Uterus (tissue), 3 donors: ENCODE measurements at regions not wholly inside any gene's neighbourhood (a gene's known extent, or its start where the extent isn't known, plus 50 kb on each side); places are given as distances from the start of the nearest gene placed in this dataset.

Experiments used
- DNase-seq, 2 donors: peaks; one replicate each; pipeline ENCODE4 v3.0.0-alpha.2; 2019 to 2020
- H3K27ac ChIP-seq, 2 donors: fragments of 200-600 bp; sonication (generic); 1 replicate in 1 of 2; 2 replicates in 1 of 2; pipeline ENCODE4 v1.5.1; 2016 to 2018
- H3K27me3 ChIP-seq, 2 donors: fragments of 200-600 bp; sonication (generic); one replicate each; pipeline ENCODE4 v1.5.1; 2018 to 2019; ENCODE audit warnings: control low read depth in 1 of 2
- H3K36me3 ChIP-seq, 2 donors: fragments of 200-600 bp; sonication (generic); one replicate each; pipeline ENCODE4 v1.5.1; 2019; ENCODE audit warnings: control low read depth in 1 of 2
- H3K4me1 ChIP-seq, 2 donors: fragments of 200-600 bp; sonication (generic); one replicate each; pipeline ENCODE4 v1.5.1; 2018 to 2019; ENCODE audit warnings: control low read depth in 1 of 2
- H3K4me3 ChIP-seq, 2 donors: fragments of 200-600 bp; sonication (generic); 1 replicate in 1 of 2; 2 replicates in 1 of 2; pipeline ENCODE4 v1.5.1; 2018 to 2019; ENCODE audit warnings: mild to moderate bottlenecking in 1 of 2
- H3K9me3 ChIP-seq, 2 donors: fragments of 200-600 bp; sonication (generic); one replicate each; pipeline ENCODE4 v1.5.1; 2019; ENCODE audit warnings: control low read depth in 1 of 2
- POLR2A ChIP-seq, 2 donors: fragments of 450-650 bp; IDR thresholded peaks; one replicate each; pipeline ENCODE4 v1.6.1; 2016; ENCODE audit warnings: antibody characterized with exemption in 2 of 2, mild to moderate bottlenecking in 1 of 2, moderate library complexity in 1 of 2
- intact Hi-C: fragments of 100-400 bp; cut with DNase I; formaldehyde crosslinking; loops from one replicate; pipeline ENCODE4 v1.15.1; 2023; ENCODE audit warnings: low total_unique reads
- TF ChIP-seq, protein P1 (sequence below), 4 experiments: fragments of 200-600 bp in 2 of 4; fragments of 450-650 bp in 2 of 4; sonication (generic) in 2 of 4; IDR thresholded peaks; one replicate each; pipeline ENCODE4 v1.5.1; 2016 to 2019; ENCODE audit warnings: antibody characterized with exemption in 4 of 4, mild to moderate bottlenecking in 2 of 4, moderate library complexity in 1 of 4
- donor health status: DM: yes; HTN: yes; CAD: no.

DNA sequence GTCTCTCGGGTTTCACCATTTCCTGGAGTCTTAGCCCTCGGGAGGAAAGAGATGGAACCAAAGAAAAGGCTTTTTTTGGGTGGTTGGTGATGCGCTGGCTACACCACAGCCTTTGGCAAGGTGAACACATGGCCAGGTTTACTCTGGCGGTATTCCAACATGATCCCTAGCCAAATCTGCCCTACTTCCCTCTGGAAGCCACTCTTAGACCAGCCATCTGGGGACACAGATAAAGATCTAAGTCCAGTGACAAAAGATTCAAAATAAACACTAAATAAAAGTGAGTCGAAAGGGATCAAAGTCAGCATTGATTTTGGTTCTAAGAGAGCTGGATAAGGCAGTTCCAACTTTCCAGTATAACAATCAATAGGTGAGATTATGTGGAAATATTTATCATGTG lies 694.5 kb downstream of the VRK1 start:
- H3K27ac ChIP-seq, result no peak overlapping the region
- TF ChIP-seq, protein P1, sequence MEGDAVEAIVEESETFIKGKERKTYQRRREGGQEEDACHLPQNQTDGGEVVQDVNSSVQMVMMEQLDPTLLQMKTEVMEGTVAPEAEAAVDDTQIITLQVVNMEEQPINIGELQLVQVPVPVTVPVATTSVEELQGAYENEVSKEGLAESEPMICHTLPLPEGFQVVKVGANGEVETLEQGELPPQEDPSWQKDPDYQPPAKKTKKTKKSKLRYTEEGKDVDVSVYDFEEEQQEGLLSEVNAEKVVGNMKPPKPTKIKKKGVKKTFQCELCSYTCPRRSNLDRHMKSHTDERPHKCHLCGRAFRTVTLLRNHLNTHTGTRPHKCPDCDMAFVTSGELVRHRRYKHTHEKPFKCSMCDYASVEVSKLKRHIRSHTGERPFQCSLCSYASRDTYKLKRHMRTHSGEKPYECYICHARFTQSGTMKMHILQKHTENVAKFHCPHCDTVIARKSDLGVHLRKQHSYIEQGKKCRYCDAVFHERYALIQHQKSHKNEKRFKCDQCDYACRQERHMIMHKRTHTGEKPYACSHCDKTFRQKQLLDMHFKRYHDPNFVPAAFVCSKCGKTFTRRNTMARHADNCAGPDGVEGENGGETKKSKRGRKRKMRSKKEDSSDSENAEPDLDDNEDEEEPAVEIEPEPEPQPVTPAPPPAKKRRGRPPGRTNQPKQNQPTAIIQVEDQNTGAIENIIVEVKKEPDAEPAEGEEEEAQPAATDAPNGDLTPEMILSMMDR (IDR thresholded peaks at IDR 0.05), result no peak
- no peak for TF ChIP-seq POLR2A (IDR thresholded peaks at IDR 0.05)
- H3K27me3 ChIP-seq, result no peaks in the 10 kb centered on the region
- H3K4me3 ChIP-seq, result no peak overlapping the region
- DNase-seq, result no peak
- intact Hi-C loops, result no loop called here
- H3K36me3 ChIP-seq, result no peaks in the 10 kb centered on the region
- H3K4me1 ChIP-seq, result no peaks in the 10 kb centered on the region
- H3K9me3 ChIP-seq, result no peaks in the 10 kb centered on the region

DNA sequence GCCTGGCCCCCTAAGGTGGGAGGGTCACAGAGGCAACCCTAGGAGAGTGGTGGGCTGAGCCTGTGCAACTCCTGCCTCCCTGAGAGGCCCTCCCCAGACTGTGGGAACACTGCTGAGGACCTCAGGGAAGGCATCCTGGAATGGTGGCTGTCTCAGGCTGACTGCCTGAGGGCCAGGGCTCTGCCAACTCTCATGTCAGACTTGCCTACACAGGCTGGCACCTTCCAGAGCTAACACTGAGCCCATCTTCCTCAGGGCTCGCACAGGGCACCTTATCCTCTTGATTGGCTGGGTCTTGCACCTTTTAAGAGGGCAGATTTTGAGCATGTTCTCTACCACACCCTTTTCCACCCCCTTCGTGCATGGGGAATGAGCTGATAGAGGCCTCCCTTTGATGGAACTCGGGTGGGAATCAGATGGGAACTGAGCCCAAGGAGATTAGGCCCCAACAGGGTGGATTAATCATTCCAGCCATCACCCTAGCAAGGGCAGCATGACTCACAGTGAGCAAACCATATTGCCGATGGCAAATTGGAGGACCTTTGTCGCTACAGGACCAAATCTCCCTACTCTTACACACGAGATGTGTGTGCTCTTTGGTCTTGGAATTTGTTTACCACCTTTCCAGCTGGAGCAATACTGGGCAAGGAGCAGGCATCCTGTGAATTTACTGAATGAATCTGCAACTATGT lies 702.8 kb downstream of the VRK1 start:
- no peaks in the 10 kb centered on the region for H3K4me1 ChIP-seq
- DNase-seq, result no peak
- no peaks in the 10 kb centered on the region for H3K27me3 ChIP-seq
- no peak overlapping the region for H3K4me3 ChIP-seq
- no peak overlapping the region for H3K27ac ChIP-seq
- no peaks in the 10 kb centered on the region for H3K9me3 ChIP-seq
- intact Hi-C loops, result no loop called here
- TF ChIP-seq POLR2A (IDR thresholded peaks at IDR 0.05), result no peak
- TF ChIP-seq, protein P1 (IDR thresholded peaks at IDR 0.05), result no peak
- no peaks in the 10 kb centered on the region for H3K36me3 ChIP-seq

DNA sequence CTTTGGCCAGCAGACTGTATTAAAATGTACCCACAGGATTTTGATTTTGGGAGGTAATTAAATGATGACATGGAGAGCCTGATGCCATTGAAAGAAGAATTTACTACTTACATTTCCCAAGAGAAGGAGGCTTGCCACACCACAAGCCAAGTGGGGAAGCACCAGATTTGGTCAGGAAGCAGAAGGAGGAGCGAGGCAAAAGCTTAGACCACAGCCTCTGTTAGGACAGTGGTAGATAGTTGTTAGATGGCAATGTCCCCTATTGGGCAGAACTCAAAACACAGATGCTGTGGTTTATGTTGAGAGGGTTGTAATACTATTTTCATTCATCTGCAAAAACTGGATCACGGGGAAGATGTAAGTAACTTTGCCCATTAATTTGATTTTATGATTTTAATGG lies 709.4 kb downstream of the VRK1 start:
- intact Hi-C loops, result no loop called here
- no peaks in the 10 kb centered on the region for H3K9me3 ChIP-seq
- no peaks in the 10 kb centered on the region for H3K36me3 ChIP-seq
- H3K4me3 ChIP-seq, result no peak overlapping the region
- H3K27me3 ChIP-seq, result no peaks in the 10 kb centered on the region
- H3K27ac ChIP-seq, result no peak overlapping the region
- DNase-seq, result no peak
- TF ChIP-seq, protein P1 (IDR thresholded peaks at IDR 0.05), result no peak
- TF ChIP-seq POLR2A (IDR thresholded peaks at IDR 0.05), result no peak
- H3K4me1 ChIP-seq, result no peaks in the 10 kb centered on the region

DNA sequence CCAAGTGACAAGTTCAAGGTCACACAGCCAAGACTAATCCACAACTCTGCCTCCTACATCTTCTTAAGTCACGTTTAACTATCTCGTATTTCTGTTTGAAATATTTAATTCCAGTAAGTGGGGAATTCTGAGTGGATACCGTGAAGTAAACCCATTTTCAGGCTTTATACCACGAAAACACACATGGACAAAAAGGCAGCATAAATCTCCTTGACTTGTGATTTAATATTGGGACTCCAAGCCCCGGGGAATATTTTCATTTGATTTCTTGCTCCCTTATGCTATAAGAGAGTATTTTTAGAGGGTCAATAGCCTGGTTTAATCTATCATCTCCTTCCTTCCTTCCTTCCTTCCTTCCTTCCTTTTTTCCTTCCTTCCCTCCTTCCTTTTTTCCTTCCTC lies 716.7 kb downstream of the VRK1 start:
- intact Hi-C loops, result no loop called here
- no peaks in the 10 kb centered on the region for H3K36me3 ChIP-seq
- no peak for TF ChIP-seq POLR2A (IDR thresholded peaks at IDR 0.05)
- TF ChIP-seq, protein P1 (IDR thresholded peaks at IDR 0.05), result no peak
- H3K4me1 ChIP-seq, result no peaks in the 10 kb centered on the region
- no peaks in the 10 kb centered on the region for H3K9me3 ChIP-seq
- DNase-seq, result no peak
- H3K27me3 ChIP-seq, result no peaks in the 10 kb centered on the region
- no peak overlapping the region for H3K4me3 ChIP-seq
- no peak overlapping the region for H3K27ac ChIP-seq

DNA sequence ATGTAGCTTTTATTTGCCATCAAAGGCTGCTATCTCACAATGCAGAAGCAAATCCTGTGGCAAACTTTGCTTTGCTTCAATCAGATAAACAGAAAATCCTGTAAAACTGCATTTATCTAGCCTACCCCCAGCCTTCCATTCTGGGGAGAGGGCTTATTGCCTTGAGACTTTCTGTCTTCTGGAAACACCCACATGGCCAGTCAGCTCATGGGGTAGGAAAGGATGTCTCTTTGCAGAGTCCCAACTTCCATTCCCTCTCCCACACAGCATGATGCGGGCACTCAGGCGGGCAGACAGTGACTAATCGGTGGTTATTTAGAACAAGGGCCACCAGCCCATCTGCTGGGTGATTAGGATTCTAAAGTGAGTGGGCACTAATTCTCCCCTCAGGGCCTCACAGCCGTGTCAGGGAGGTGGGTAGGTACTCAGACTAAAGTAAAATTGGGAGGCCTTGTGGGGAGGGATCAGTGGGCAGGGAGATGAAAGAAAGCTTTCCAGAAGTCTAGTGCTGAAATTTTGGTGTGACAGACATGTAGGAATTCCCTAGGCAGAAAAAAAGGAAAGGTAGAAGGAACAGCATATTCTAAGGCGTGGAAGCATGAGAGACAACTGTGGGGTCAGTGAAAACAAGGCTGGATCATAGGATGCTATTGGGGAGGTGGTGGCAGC lies 720.5 kb downstream of the VRK1 start:
- DNase-seq, result no peak
- intact Hi-C loops, result no loop called here
- TF ChIP-seq, protein P1 (IDR thresholded peaks at IDR 0.05), result no peak
- TF ChIP-seq POLR2A (IDR thresholded peaks at IDR 0.05), result no peak
- no peak overlapping the region for H3K27ac ChIP-seq
- no peaks in the 10 kb centered on the region for H3K4me1 ChIP-seq
- no peaks in the 10 kb centered on the region for H3K36me3 ChIP-seq
- no peaks in the 10 kb centered on the region for H3K27me3 ChIP-seq
- H3K9me3 ChIP-seq, result no peaks in the 10 kb centered on the region
- no peak overlapping the region for H3K4me3 ChIP-seq
